ENCODE measurements at regions not wholly inside any gene's neighbourhood (a gene's known extent, or its start where the extent isn't known, plus 50 kb on each side); places are given as distances from the start of the nearest gene placed in this dataset.

- Histone ChIP-seq H3K4me3 (ENCODE audit: control extremely low read depth in 1 of 5, extremely low read depth in 1 of 5, insufficient read depth in 1 of 5, low read depth in 2 of 5, low read length in 4 of 5) (no peak overlapping the region), H3K79me2 (ENCODE audit: control insufficient read depth, insufficient read depth, low read length) (peaks cover 33% of the 10 kb centered on the region), H3K4me2 (replicated peaks; ENCODE audit: low read depth, low read length, poor library complexity, severe bottlenecking) (no peak overlapping the region), H4K20me1 (ENCODE audit: control insufficient read depth, insufficient read depth, low read length, poor library complexity, severe bottlenecking) (no peaks in the 10 kb centered on the region), H3K27me3 (replicated peaks in 1 of 4; ENCODE audit: control extremely low read depth in 1 of 4, control insufficient read depth in 3 of 4, insufficient read depth in 4 of 4, low read length in 3 of 4) (no peaks in the 10 kb centered on the region), H3K27ac (ENCODE audit: low read length in 2 of 2) (no peak overlapping the region), H3K4me1 (ENCODE audit: control insufficient read depth in 2 of 2, insufficient read depth in 2 of 2, low read length in 2 of 2) (peaks cover 13 to 24% of the 10 kb centered on the region in 2 donors), H3K9me3 (ENCODE audit: control extremely low read depth in 1 of 3, control insufficient read depth in 2 of 3, insufficient read depth in 1 of 3, low read length in 2 of 3) (no peaks in the 10 kb centered on the region), H3K36me3 (replicated peaks in 1 of 2; ENCODE audit: control extremely low read depth in 1 of 2, control insufficient read depth in 1 of 2, extremely low read depth in 1 of 2, insufficient read depth in 2 of 2, low read length in 1 of 2) (peaks cover 2 to 5% of the 10 kb centered on the region in 2 experiments), H3K9ac (ENCODE audit: low read length) (no peak overlapping the region), H2AFZ (ENCODE audit: insufficient read depth, low read depth, low read length, poor library complexity, severe bottlenecking) (no peak overlapping the region)
- H3K4me1 Mint-ChIP-seq = peaks cover 53% of the 10 kb centered on the region
- ATAC-seq (ENCODE audit: low read depth) (no peak), DNase-seq (no peak)
- no peaks in the 10 kb centered on the region for H3K27me3 Mint-ChIP-seq
- H3K27ac Mint-ChIP-seq = no peak overlapping the region
- TF ChIP-seq CTCF (IDR thresholded peaks at IDR 0.05) (no peak), EZH2 (IDR thresholded peaks at IDR 0.05; ENCODE audit: borderline replicate concordance, insufficient read depth, low read depth, low read length, poor library complexity, severe bottlenecking) (no peak)
- H3K4me3 Mint-ChIP-seq = no peak overlapping the region
- CTCF ChIA-PET = no interaction called here
- POLR2A ChIA-PET = no interaction called here
- WGBS (ENCODE audit: insufficient coverage) = 74% methylated on average over 5 of the region's 6 CpGs
- intact Hi-C loops (cut with micrococcal nuclease) = loop anchor here (5.0 kb wide), 1 partner anchor 36 kb away; no protein-coding TSS in a partner anchor
- no peaks in the 10 kb centered on the region for H3K9me3 Mint-ChIP-seq (ENCODE audit: insufficient read depth)
Observed at GRCh38 chr2:60383401-60384143, 169.9 kb downstream of the BCL11A start.

- ATAC-seq (ENCODE audit: low read depth) (no peak), DNase-seq (no peak)
- no peak for TF ChIP-seq CTCF (IDR thresholded peaks at IDR 0.05)
- H3K4me3 ChIP-seq (ENCODE audit: control extremely low read depth in 1 of 5, extremely low read depth in 1 of 5, insufficient read depth in 1 of 5, low read depth in 2 of 5, low read length in 4 of 5) = no peak overlapping the region
- peaks cover 13 to 19% of the 10 kb centered on the region in 2 donors for H3K4me1 ChIP-seq (ENCODE audit: control insufficient read depth in 2 of 2, insufficient read depth in 2 of 2, low read length in 2 of 2)
- no peaks in the 10 kb centered on the region for H4K20me1 ChIP-seq (ENCODE audit: control insufficient read depth, insufficient read depth, low read length, poor library complexity, severe bottlenecking)
- Mint-ChIP-seq H3K4me3 (peak overlapping the region; percentile 58), H3K4me1 (peaks cover 62% of the 10 kb centered on the region), H3K27me3 (no peaks in the 10 kb centered on the region), H3K9me3 (ENCODE audit: insufficient read depth) (no peaks in the 10 kb centered on the region), H3K27ac (peak overlapping the region; percentile 76)
- ChIA-PET CTCF (interaction anchor here (1.0 to 1.9 kb wide), 4 partner anchors 10 to 1078 kb away, joined by 3 to 6 read pairs (median 4); no protein-coding TSS in a partner anchor), POLR2A (no interaction called here)
- no peaks in the 10 kb centered on the region for H3K27me3 ChIP-seq (replicated peaks in 1 of 4; ENCODE audit: control extremely low read depth in 1 of 4, control insufficient read depth in 3 of 4, insufficient read depth in 4 of 4, low read length in 3 of 4)
- no peak overlapping the region for H3K9ac ChIP-seq (ENCODE audit: low read length)
- peaks cover 30% of the 10 kb centered on the region for H3K79me2 ChIP-seq (ENCODE audit: control insufficient read depth, insufficient read depth, low read length)
- H3K9me3 ChIP-seq (ENCODE audit: control extremely low read depth in 1 of 3, control insufficient read depth in 2 of 3, insufficient read depth in 1 of 3, low read length in 2 of 3) = no peaks in the 10 kb centered on the region
- H3K36me3 ChIP-seq (replicated peaks in 1 of 2; ENCODE audit: control extremely low read depth in 1 of 2, control insufficient read depth in 1 of 2, extremely low read depth in 1 of 2, insufficient read depth in 2 of 2, low read length in 1 of 2) = peaks cover 2 to 3% of the 10 kb centered on the region in 2 experiments
- no CpG with 5 or more reads among the region's 2 CpGs for WGBS (ENCODE audit: insufficient coverage)
- no peak overlapping the region for H2AFZ ChIP-seq (ENCODE audit: insufficient read depth, low read depth, low read length, poor library complexity, severe bottlenecking)
- peak overlapping the region in 1 of 2 donors; percentile 26 for H3K27ac ChIP-seq (ENCODE audit: low read length in 2 of 2)
- intact Hi-C loops (cut with micrococcal nuclease) = loop anchor here (5.0 kb wide), 1 partner anchor 33 kb away; no protein-coding TSS in a partner anchor
- no peak overlapping the region for H3K4me2 ChIP-seq (replicated peaks; ENCODE audit: low read depth, low read length, poor library complexity, severe bottlenecking)
Observed at GRCh38 chr2:60380411-60380810, 173.0 kb downstream of the BCL11A start.
